ENCODE measurements at regions not wholly inside any gene's neighbourhood (a gene's known extent, or its start where the extent isn't known, plus 50 kb on each side); places are given as distances from the start of the nearest gene placed in this dataset.

DNA sequence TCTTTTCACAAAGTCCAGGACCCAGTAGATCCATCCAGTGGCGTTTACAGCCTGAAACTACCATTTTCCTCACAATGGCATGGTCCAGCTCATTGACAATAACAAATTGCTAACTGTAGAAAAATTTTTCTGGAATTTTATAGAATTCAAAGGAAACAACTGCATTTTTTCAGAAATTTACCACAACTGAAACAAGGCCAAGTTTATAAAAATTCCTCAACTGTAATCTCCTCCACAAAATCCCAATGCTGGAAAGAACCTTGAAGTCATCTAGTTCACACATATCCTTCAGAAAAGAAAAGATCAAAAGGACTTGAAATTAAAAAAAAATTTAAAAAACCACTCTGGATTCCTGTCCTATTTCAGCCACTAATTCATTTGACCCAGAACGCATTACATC, 226.0 kb upstream of the CTAGE1 start:
- Mint-ChIP-seq H3K27ac (no peak overlapping the region), H3K36me3 (ENCODE audit: low read depth) (no peaks in the 10 kb centered on the region), H3K9me3 (ENCODE audit: insufficient read depth) (no peaks in the 10 kb centered on the region), H3K27me3 (ENCODE audit: low read depth) (no peaks in the 10 kb centered on the region), H3K4me3 (no peak overlapping the region), H3K4me1 (ENCODE audit: low read depth) (no peaks in the 10 kb centered on the region)
- ChIA-PET CTCF (no interaction called here), POLR2A (no interaction called here)
- no peak for DNase-seq
- ATAC-seq = no peak

DNA sequence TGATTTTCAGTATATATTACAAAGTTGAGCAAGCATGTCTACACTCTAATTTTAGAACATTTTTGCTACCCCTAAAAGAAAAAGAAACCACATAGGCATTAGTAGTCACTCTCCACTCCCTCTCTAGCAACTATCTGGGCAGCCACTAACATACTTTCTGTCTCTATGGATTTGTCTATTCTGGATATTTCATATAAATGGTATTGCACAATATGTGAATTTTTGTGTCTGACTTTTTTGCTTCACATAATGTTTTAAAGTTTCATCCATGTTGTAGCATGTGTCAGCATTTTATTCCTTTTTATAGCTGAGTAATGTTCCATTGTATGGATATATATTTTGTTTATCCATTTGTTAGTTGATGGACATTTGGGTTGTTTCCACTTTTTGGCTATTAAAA, 232.5 kb upstream of the CTAGE1 start:
- no peaks in the 10 kb centered on the region for H3K36me3 Mint-ChIP-seq (ENCODE audit: low read depth)
- H3K4me1 Mint-ChIP-seq (ENCODE audit: low read depth) = no peaks in the 10 kb centered on the region
- H3K27me3 Mint-ChIP-seq (ENCODE audit: low read depth) = no peaks in the 10 kb centered on the region
- H3K27ac Mint-ChIP-seq = no peak overlapping the region
- DNase-seq = no peak
- CTCF ChIA-PET = no interaction called here
- H3K9me3 Mint-ChIP-seq (ENCODE audit: insufficient read depth) = peaks cover 9% of the 10 kb centered on the region
- H3K4me3 Mint-ChIP-seq = no peak overlapping the region
- POLR2A ChIA-PET = no interaction called here
- ATAC-seq = no peak

GRCh38 chr18:22657619-22658018, 239.9 kb upstream of the CTAGE1 start:
- Mint-ChIP-seq H3K4me3 (no peak overlapping the region), H3K36me3 (ENCODE audit: low read depth) (peaks cover 2% of the 10 kb centered on the region), H3K27ac (no peak overlapping the region), H3K27me3 (ENCODE audit: low read depth) (no peaks in the 10 kb centered on the region), H3K9me3 (ENCODE audit: insufficient read depth) (peaks cover 31% of the 10 kb centered on the region), H3K4me1 (ENCODE audit: low read depth) (no peaks in the 10 kb centered on the region)
- DNase-seq = no peak
- POLR2A ChIA-PET = no interaction called here
- ATAC-seq = no peak
- CTCF ChIA-PET = no interaction called here

DNA sequence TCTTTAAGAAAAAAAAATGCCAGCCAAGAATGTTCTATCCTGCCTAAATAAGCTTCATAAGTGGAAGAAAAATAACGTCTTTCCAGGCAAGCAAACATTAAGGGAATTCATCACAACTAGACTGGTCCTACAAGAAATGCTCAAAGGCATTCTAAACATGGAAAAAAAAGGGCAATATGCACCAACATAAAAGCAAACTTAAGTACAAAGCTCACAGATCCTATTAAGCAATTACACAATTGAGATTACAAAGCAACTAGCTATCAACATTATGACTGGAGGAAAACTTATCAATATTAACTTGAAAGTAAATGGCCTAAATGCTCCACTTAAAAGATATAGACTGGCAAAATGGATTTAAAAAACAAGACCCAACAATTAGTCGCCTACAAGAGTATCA, 240.6 kb upstream of the CTAGE1 start:
- Mint-ChIP-seq H3K27me3 (ENCODE audit: low read depth) (no peaks in the 10 kb centered on the region), H3K27ac (no peak overlapping the region), H3K9me3 (ENCODE audit: insufficient read depth) (peaks cover 28% of the 10 kb centered on the region), H3K4me1 (ENCODE audit: low read depth) (no peaks in the 10 kb centered on the region), H3K4me3 (no peak overlapping the region), H3K36me3 (ENCODE audit: low read depth) (peaks cover 2% of the 10 kb centered on the region)
- ATAC-seq = no peak
- no peak for DNase-seq
- ChIA-PET CTCF (no interaction called here), POLR2A (no interaction called here)

- Mint-ChIP-seq H3K4me1 (ENCODE audit: low read depth) (no peaks in the 10 kb centered on the region), H3K9me3 (ENCODE audit: insufficient read depth) (peaks cover 15% of the 10 kb centered on the region), H3K27me3 (ENCODE audit: low read depth) (no peaks in the 10 kb centered on the region), H3K36me3 (ENCODE audit: low read depth) (no peaks in the 10 kb centered on the region), H3K4me3 (no peak overlapping the region), H3K27ac (no peak overlapping the region)
- ChIA-PET CTCF (no interaction called here), POLR2A (no interaction called here)
- no peak for DNase-seq
- no peak for ATAC-seq
Measured at GRCh38 chr18:22663378-22663777, 245.7 kb upstream of the CTAGE1 start.

GRCh38 chr18:22666411-22666940, 248.8 kb upstream of the CTAGE1 start:
- DNase-seq (no peak), ATAC-seq (no peak)
- CTCF ChIA-PET = no interaction called here
- no peak overlapping the region for H3K27ac Mint-ChIP-seq
- no peaks in the 10 kb centered on the region for H3K4me1 Mint-ChIP-seq (ENCODE audit: low read depth)
- H3K27me3 Mint-ChIP-seq (ENCODE audit: low read depth) = peaks cover 2% of the 10 kb centered on the region
- H3K4me3 Mint-ChIP-seq = no peak overlapping the region
- H3K36me3 Mint-ChIP-seq (ENCODE audit: low read depth) = no peaks in the 10 kb centered on the region
- POLR2A ChIA-PET = no interaction called here
- H3K9me3 Mint-ChIP-seq (ENCODE audit: insufficient read depth) = peaks cover 11% of the 10 kb centered on the region

GRCh38 chr18:22667156-22667555, 249.4 kb upstream of the CTAGE1 start:
- CTCF ChIA-PET = no interaction called here
- no peaks in the 10 kb centered on the region for H3K36me3 Mint-ChIP-seq (ENCODE audit: low read depth)

GRCh38 chr18:22667616-22668422, 250.1 kb upstream of the CTAGE1 start:
- no peak for ATAC-seq
- peaks cover 11% of the 10 kb centered on the region for H3K9me3 Mint-ChIP-seq (ENCODE audit: insufficient read depth)
- no peak for DNase-seq
- H3K4me1 Mint-ChIP-seq (ENCODE audit: low read depth) = no peaks in the 10 kb centered on the region
- H3K27ac Mint-ChIP-seq = no peak overlapping the region
- H3K4me3 Mint-ChIP-seq = no peak overlapping the region
- H3K36me3 Mint-ChIP-seq (ENCODE audit: low read depth) = no peaks in the 10 kb centered on the region
- peaks cover 2% of the 10 kb centered on the region for H3K27me3 Mint-ChIP-seq (ENCODE audit: low read depth)
- ChIA-PET POLR2A (no interaction called here), CTCF (no interaction called here)

More at GRCh38 chr18:22667156-22667555, 249.4 kb upstream of the CTAGE1 start:
- DNase-seq = no peak
- Mint-ChIP-seq H3K4me1 (ENCODE audit: low read depth) (no peaks in the 10 kb centered on the region), H3K27me3 (ENCODE audit: low read depth) (peaks cover 2% of the 10 kb centered on the region), H3K27ac (no peak overlapping the region), H3K9me3 (ENCODE audit: insufficient read depth) (peaks cover 11% of the 10 kb centered on the region), H3K4me3 (no peak overlapping the region)
- POLR2A ChIA-PET = no interaction called here
- ATAC-seq = no peak

DNA sequence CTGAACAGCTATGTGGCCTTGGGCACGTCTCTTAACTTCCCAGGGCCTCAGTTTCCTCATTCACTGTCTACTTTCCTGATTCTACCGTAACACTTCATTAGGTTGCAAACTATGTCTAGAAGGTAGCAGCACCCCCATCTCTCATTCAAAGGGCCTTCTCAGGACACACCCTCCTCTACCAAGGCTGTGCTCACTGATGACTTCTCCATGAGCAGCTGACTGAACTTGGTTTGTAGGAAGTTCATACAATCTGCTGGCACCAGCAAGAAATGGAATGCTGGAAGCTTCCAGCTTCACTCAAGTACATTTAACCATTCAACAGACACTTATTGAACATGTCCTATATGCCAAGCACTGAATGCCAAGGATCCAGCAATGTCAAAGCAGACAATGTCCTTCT, 250.8 kb upstream of the CTAGE1 start:
- Mint-ChIP-seq H3K9me3 (ENCODE audit: insufficient read depth) (peaks cover 11% of the 10 kb centered on the region), H3K27me3 (ENCODE audit: low read depth) (peaks cover 2% of the 10 kb centered on the region), H3K36me3 (ENCODE audit: low read depth) (no peaks in the 10 kb centered on the region), H3K27ac (no peak overlapping the region), H3K4me3 (no peak overlapping the region), H3K4me1 (ENCODE audit: low read depth) (no peaks in the 10 kb centered on the region)
- CTCF ChIA-PET = no interaction called here
- POLR2A ChIA-PET = no interaction called here
- DNase-seq (no peak), ATAC-seq (no peak)

GRCh38 chr18:22670914-22671313, 253.2 kb upstream of the CTAGE1 start:
- ChIA-PET CTCF (no interaction called here), POLR2A (no interaction called here)
- Mint-ChIP-seq H3K9me3 (ENCODE audit: insufficient read depth) (no peaks in the 10 kb centered on the region), H3K27ac (no peak overlapping the region), H3K27me3 (ENCODE audit: low read depth) (peaks cover 6% of the 10 kb centered on the region), H3K4me1 (ENCODE audit: low read depth) (no peaks in the 10 kb centered on the region), H3K36me3 (ENCODE audit: low read depth) (no peaks in the 10 kb centered on the region), H3K4me3 (no peak overlapping the region)
- no peak for ATAC-seq
- DNase-seq = no peak

DNA sequence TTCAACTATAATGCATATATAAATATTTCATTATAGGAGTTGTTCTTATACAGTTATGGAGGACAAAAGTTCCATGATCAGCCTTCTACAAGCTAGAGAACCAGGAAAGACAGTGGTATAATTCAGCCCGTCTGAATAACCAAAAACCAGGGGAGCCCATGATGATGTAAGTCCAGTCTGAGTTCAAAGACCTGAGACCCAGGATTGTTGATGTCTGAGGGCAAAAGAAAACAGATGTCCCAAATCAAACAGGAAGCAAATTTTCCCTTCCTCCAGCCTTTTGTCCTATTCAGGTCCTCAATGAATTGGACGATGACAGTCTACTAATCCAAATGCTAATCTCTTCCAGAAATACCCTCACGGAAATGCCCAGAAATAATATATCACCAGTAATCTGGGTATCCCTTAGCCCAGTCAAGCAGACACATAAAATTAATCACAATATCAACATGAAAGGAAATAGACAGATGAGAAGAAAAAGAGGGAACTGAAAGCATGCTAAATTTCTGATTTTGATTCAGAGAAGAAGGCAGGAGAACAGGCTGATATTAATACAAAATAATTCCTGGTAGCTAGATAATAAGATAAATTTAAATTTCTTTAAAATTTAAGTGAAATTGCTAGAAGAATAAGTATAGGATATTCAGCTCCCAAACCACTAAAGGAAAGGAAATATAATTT, 255.6 kb upstream of the CTAGE1 start:
- POLR2A ChIA-PET = no interaction called here
- no peak for DNase-seq
- Mint-ChIP-seq H3K9me3 (ENCODE audit: insufficient read depth) (no peaks in the 10 kb centered on the region), H3K27ac (no peak overlapping the region), H3K4me1 (ENCODE audit: low read depth) (no peaks in the 10 kb centered on the region), H3K27me3 (ENCODE audit: low read depth) (peaks cover 6% of the 10 kb centered on the region), H3K36me3 (ENCODE audit: low read depth) (no peaks in the 10 kb centered on the region), H3K4me3 (no peak overlapping the region)
- no peak for ATAC-seq
- CTCF ChIA-PET = no interaction called here

- no peaks in the 10 kb centered on the region for H3K9me3 Mint-ChIP-seq (ENCODE audit: insufficient read depth)
- H3K4me3 Mint-ChIP-seq = no peak overlapping the region
- H3K4me1 Mint-ChIP-seq (ENCODE audit: low read depth) = no peaks in the 10 kb centered on the region
- peaks cover 6% of the 10 kb centered on the region for H3K27me3 Mint-ChIP-seq (ENCODE audit: low read depth)
- no peak for DNase-seq
- H3K27ac Mint-ChIP-seq = no peak overlapping the region
- no peak for ATAC-seq
- CTCF ChIA-PET = no interaction called here
- H3K36me3 Mint-ChIP-seq (ENCODE audit: low read depth) = no peaks in the 10 kb centered on the region
- POLR2A ChIA-PET = no interaction called here
Measured at GRCh38 chr18:22674272-22674671, 256.6 kb upstream of the CTAGE1 start.

All from activated CD8-positive, alpha-beta T cell treated with anti-CD3 and anti-CD28 coated beads, Interleukin-2, amount 10 ng/mL, durations not matched to agents 7 days and 5 days (primary cell).